ENCODE measurements at regions not wholly inside any gene's neighbourhood (a gene's known extent, or its start where the extent isn't known, plus 50 kb on each side); places are given as distances from the start of the nearest gene placed in this dataset.

DNA sequence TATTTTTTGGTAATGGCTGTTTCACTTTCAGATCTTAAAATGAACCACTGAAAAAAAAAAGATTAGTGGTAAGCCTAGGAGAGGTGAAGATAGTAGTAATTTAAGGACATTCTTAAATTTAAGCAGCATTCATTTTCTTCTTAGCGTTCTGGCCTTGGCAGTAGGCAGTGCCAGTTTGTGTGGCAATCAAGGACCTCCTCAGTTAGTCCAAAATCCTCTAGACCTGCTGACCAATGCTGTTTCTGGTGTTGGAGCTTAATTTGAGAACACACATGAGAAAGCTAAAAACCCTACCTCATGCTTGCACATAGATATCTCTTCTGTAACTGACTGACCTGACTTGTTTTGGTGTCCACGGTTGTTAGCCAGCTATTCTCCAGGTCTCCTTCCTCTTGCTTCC lies 219.8 kb upstream of the RGS6 start:
- DNase-seq = no peak
- Histone ChIP-seq H3K23me2 (ENCODE audit: insufficient read length, low read depth, low read length, poor library complexity, severe bottlenecking) (peaks cover 3% of the 10 kb centered on the region), H4K8ac (replicated peaks; ENCODE audit: insufficient read length, low read depth, low read length) (no peak overlapping the region), H3K27me3 (ENCODE audit: insufficient read depth, low read length) (no peaks in the 10 kb centered on the region), H2BK20ac (ENCODE audit: low read depth, low read length, poor library complexity, severe bottlenecking) (no peak overlapping the region), H2BK120ac (ENCODE audit: low read depth, low read length, poor library complexity, severe bottlenecking) (no peak overlapping the region), H3K79me2 (ENCODE audit: insufficient read depth, low read length) (no peaks in the 10 kb centered on the region), H3K27ac (ENCODE audit: insufficient read length, low read depth, low read length) (no peak overlapping the region), H3K9me3 (ENCODE audit: control insufficient read depth, low read depth, low read length) (no peaks in the 10 kb centered on the region), H2BK5ac (ENCODE audit: insufficient read length, low read length) (no peak overlapping the region), H3K18ac (ENCODE audit: insufficient read length, low read depth, low read length) (no peak overlapping the region), H3K4ac (ENCODE audit: low read depth, low read length) (no peak overlapping the region), H3K4me1 (ENCODE audit: insufficient read depth, low read length) (0 out of 2 replicates have a peak, but pooled peaks cover 5% of the 10 kb centered on the region), H3K23ac (ENCODE audit: insufficient read length, low read depth, low read length) (no peak overlapping the region), H4K91ac (ENCODE audit: insufficient read length, low read depth, low read length) (no peak overlapping the region), H4K20me1 (ENCODE audit: control insufficient read depth, insufficient read depth, insufficient read length) (no peaks in the 10 kb centered on the region), H3K9ac (ENCODE audit: extremely low read depth, insufficient read length, low read length) (no peak overlapping the region), H4K5ac (ENCODE audit: insufficient read length, low read depth, low read length) (no peak overlapping the region), H3K56ac (ENCODE audit: insufficient read length, low read depth, low read length) (no peak overlapping the region), H2BK12ac (ENCODE audit: insufficient read length, low read depth, low read length) (no peak overlapping the region), H2AK5ac (ENCODE audit: insufficient read length, low read length) (no peak overlapping the region), H3K79me1 (ENCODE audit: insufficient read depth, low read depth, low read length, poor library complexity, severe bottlenecking) (no peaks in the 10 kb centered on the region), H3K4me2 (ENCODE audit: insufficient read depth, insufficient read length, low read length) (no peak overlapping the region), H2BK15ac (ENCODE audit: low read depth, low read length) (no peak overlapping the region), H3K14ac (ENCODE audit: insufficient read depth, low read length) (no peak overlapping the region), H3T11ph (ENCODE audit: low read length) (no peak overlapping the region), H2AFZ (ENCODE audit: low read length) (no peak overlapping the region)
- TF ChIP-seq, protein P1, sequence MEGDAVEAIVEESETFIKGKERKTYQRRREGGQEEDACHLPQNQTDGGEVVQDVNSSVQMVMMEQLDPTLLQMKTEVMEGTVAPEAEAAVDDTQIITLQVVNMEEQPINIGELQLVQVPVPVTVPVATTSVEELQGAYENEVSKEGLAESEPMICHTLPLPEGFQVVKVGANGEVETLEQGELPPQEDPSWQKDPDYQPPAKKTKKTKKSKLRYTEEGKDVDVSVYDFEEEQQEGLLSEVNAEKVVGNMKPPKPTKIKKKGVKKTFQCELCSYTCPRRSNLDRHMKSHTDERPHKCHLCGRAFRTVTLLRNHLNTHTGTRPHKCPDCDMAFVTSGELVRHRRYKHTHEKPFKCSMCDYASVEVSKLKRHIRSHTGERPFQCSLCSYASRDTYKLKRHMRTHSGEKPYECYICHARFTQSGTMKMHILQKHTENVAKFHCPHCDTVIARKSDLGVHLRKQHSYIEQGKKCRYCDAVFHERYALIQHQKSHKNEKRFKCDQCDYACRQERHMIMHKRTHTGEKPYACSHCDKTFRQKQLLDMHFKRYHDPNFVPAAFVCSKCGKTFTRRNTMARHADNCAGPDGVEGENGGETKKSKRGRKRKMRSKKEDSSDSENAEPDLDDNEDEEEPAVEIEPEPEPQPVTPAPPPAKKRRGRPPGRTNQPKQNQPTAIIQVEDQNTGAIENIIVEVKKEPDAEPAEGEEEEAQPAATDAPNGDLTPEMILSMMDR (conservative IDR thresholded peaks at IDR 0.05) = no peak
- Mint-ChIP-seq H3K27ac (peak overlapping the region in 1 of 3 experiments; percentile 62; a peak in 1 of 7 replicates), H3K4me1 (peaks cover 14% of the 10 kb centered on the region in 2 experiments), H3K4me3 (no peak overlapping the region), H3K27me3 (ENCODE audit: low read depth) (no peaks in the 10 kb centered on the region), H3K36me3 (ENCODE audit: insufficient read depth in 1 of 3, low read depth in 3 of 3) (peaks cover 6 to 27% (median 18%) of the 10 kb centered on the region in 3 experiments; a peak in 5 of 7 replicates), H3K9me3 (no peaks in the 10 kb centered on the region)
- no CpG with 5 or more reads among the region's 2 CpGs for WGBS (ENCODE audit: extremely low coverage, insufficient read length, low lambda C conversion rate)
